Nephron progenitor cell (in vitro differentiated cells): ENCODE measurements at regions not wholly inside any gene's neighbourhood (a gene's known extent, or its start where the extent isn't known, plus 50 kb on each side); places are given as distances from the start of the nearest gene placed in this dataset.

Experiments
- DNase-seq: peaks from one replicate; pipeline ENCODE4 v3.0.0; 2021
- H3K27ac Mint-ChIP-seq: 2 replicates; pipeline ENCODE4 v1.8.0; 2021; ENCODE audit warnings: mild to moderate bottlenecking, moderate library complexity, mixed read lengths
- H3K27me3 Mint-ChIP-seq: 2 replicates; pipeline ENCODE4 v1.8.0; 2021; ENCODE audit warnings: mild to moderate bottlenecking, low read depth, mixed read lengths; ENCODE audit not compliant: poor library complexity
- H3K36me3 Mint-ChIP-seq: 2 replicates; pipeline ENCODE4 v1.8.0; 2021; ENCODE audit warnings: low read depth, mixed read lengths
- H3K4me1 Mint-ChIP-seq: 2 replicates; pipeline ENCODE4 v1.8.0; 2021; ENCODE audit warnings: mixed read lengths
- H3K4me3 Mint-ChIP-seq: 2 replicates; pipeline ENCODE4 v1.8.0; 2021; ENCODE audit warnings: mild to moderate bottlenecking, moderate library complexity, mixed read lengths
- H3K9me3 Mint-ChIP-seq: 2 replicates; pipeline ENCODE4 v1.8.0; 2021; ENCODE audit warnings: mild to moderate bottlenecking, moderate library complexity, mixed read lengths
- TF ChIP-seq, protein P1 (sequence below): fragments of 200-600 bp; sonication (generic); IDR thresholded peaks from 2 replicates; pipeline ENCODE4 v1.5.0; 2021; ENCODE audit warnings: antibody characterized with exemption

DNA sequence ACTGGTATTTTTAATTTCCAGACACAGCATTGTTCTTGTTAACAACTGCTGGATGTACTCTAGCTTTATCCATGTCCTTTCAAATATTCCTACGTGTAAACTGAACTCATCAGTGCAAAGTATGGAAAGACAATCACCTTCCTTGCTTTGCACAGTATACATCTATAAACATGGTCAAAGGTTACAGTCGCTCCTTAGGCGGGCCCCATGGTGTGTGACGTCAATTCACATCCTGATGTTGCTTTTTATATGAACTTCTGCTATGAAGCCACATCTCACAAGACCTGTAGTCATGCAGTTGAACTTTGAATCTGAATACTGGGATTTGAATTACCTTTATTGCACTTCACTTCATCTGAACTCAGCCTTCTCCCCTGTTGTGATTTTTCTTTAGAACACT lies 447.6 kb upstream of the PSMD7 start:
- Mint-ChIP-seq H3K4me3 (no peak overlapping the region), H3K36me3 (no peaks in the 10 kb centered on the region), H3K27me3 (peaks cover 4% of the 10 kb centered on the region), H3K27ac (no peak overlapping the region), H3K4me1 (peaks cover 13% of the 10 kb centered on the region), H3K9me3 (no peaks in the 10 kb centered on the region)
- TF ChIP-seq, protein P1, sequence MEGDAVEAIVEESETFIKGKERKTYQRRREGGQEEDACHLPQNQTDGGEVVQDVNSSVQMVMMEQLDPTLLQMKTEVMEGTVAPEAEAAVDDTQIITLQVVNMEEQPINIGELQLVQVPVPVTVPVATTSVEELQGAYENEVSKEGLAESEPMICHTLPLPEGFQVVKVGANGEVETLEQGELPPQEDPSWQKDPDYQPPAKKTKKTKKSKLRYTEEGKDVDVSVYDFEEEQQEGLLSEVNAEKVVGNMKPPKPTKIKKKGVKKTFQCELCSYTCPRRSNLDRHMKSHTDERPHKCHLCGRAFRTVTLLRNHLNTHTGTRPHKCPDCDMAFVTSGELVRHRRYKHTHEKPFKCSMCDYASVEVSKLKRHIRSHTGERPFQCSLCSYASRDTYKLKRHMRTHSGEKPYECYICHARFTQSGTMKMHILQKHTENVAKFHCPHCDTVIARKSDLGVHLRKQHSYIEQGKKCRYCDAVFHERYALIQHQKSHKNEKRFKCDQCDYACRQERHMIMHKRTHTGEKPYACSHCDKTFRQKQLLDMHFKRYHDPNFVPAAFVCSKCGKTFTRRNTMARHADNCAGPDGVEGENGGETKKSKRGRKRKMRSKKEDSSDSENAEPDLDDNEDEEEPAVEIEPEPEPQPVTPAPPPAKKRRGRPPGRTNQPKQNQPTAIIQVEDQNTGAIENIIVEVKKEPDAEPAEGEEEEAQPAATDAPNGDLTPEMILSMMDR, result no peak
- DNase-seq, result no peak

DNA sequence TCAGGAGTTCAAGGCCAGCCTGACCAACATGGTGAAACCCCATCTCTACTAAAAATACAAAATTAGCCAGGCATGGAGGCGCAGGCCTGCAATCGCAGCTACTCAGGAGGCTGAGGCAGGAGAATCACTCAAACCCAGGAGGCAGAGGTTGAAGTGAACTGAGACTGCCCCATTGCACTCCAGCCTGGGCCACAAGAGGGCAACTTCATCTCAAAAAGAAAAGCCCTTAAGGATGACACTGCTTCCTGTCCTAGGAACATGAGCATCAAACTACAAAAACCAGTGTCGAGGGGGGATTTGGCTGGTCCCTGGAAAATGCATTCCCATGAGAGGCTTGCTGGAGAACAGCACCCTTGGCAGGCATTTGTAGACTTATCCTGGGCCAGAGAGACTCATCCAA lies 449.5 kb upstream of the PSMD7 start:
- Mint-ChIP-seq H3K4me1 (peaks cover 20% of the 10 kb centered on the region), H3K9me3 (no peaks in the 10 kb centered on the region), H3K4me3 (no peak overlapping the region), H3K36me3 (no peaks in the 10 kb centered on the region), H3K27me3 (peaks cover 8% of the 10 kb centered on the region), H3K27ac (no peak overlapping the region)
- no peak for DNase-seq
- TF ChIP-seq, protein P1, result no peak

DNA sequence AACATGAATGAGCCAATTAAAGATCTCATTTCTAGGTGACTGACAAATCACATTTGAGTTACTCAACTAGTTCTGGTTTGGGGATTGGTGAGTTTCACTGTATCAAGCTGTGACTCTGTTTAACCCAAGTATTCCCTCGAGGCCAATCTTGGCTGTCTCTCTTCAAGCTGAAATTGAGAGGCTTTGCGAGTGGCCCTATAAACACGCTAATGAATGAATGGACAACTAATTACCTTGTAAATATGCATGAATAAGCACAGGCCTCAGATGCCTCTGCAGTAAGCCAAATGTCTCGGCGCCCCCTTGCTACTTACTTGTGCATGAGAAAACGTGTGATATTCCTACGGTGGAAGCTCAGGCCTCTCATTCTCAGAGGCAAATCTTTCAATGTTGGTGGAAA lies 450.3 kb upstream of the PSMD7 start:
- Mint-ChIP-seq H3K36me3 (no peaks in the 10 kb centered on the region), H3K27me3 (peaks cover 10% of the 10 kb centered on the region), H3K4me3 (no peak overlapping the region), H3K27ac (peak overlapping the region; percentile 57), H3K4me1 (peaks cover 20% of the 10 kb centered on the region), H3K9me3 (no peaks in the 10 kb centered on the region)
- DNase-seq, result peak; percentile 16
- TF ChIP-seq, protein P1, result no peak

DNA sequence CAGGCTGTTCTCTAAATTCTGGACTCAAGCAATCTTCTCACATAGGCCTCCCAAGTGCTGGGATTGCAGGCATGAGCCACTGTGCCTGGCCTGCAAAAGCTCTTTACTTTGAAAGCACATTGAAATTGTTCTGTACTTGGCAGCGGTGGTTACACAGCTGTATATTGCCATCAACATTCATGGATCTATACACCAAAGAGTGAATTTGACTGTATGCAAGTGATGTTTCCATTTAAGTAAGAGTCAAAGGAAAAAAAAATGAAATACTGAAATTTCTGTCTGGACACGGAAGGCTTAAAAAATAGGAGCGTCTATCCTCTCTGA lies 450.6 kb upstream of the PSMD7 start:
- Mint-ChIP-seq H3K4me1 (peaks cover 20% of the 10 kb centered on the region), H3K4me3 (no peak overlapping the region), H3K27ac (peak overlapping the region; percentile 48), H3K27me3 (peaks cover 11% of the 10 kb centered on the region), H3K9me3 (no peaks in the 10 kb centered on the region), H3K36me3 (no peaks in the 10 kb centered on the region)
- DNase-seq, result no peak
- TF ChIP-seq, protein P1, result no peak

DNA sequence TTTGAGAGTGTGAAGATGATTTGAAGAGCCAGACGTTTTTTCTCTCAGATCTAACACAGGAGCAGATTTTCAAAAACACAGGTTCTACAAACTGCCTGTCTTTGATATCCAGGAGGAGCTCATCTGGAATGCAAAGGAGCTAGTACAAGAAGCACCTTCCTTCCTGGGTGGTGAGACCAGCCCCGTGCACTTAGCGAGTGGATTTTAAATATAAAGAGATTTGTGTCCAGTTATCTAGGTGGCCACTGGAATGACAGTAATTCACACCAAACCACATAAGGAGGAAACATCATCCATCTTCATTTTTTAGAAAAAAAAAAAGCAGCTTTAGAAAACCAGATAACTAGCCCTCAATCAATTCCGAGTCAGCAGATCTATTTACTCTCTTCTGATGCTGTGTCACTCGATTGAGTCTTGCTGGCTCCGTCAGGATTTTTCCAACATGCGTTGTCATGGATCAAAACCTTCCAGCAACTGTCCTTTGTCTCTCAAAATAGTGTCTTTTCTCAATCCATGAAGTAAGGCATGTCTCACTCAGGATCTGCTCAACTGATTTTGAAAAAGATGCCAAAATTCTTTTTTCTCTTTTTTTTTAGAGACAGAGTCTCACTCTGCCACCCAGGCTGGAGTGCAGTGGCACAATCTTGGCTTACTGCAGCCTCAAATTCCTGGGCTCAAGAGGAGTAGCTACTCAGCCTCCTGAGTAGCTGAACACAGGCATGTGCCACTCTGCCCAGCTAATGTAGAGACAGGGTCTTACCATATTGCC lies 451.2 kb upstream of the PSMD7 start:
- H3K4me1 Mint-ChIP-seq, result peaks cover 20% of the 10 kb centered on the region

More for the DNA sequence above, 451.2 kb upstream of the PSMD7 start:
- Mint-ChIP-seq H3K27ac (peak overlapping the region; percentile 48), H3K4me3 (no peak overlapping the region), H3K9me3 (no peaks in the 10 kb centered on the region), H3K36me3 (no peaks in the 10 kb centered on the region), H3K27me3 (peaks cover 11% of the 10 kb centered on the region)
- TF ChIP-seq, protein P1, result no peak
- no peak for DNase-seq
